Stomach (tissue), 8 donors: ENCODE measurements at regions not wholly inside any gene's neighbourhood (a gene's known extent, or its start where the extent isn't known, plus 50 kb on each side); places are given as distances from the start of the nearest gene placed in this dataset.

Experiments
- DNase-seq, 2 donors: peaks; one replicate each; pipeline versions ENCODE4 v3.0.0 to v3.0.0-alpha.2; 2013 to 2019
- H3K27ac ChIP-seq, 5 donors: fragments of 200-600 bp in 4 of 5; sonication (generic) in 4 of 5; one replicate each; pipeline ENCODE4 v1.5.1; 2013 to 2019; ENCODE audit warnings: mild to moderate bottlenecking in 1 of 5, moderate library complexity in 1 of 5
- H3K27me3 ChIP-seq, 3 donors: fragments of 200-600 bp; sonication (generic); one replicate each; pipeline ENCODE4 v1.5.1; 2017 to 2019; ENCODE audit warnings: mixed run types in 1 of 3
- H3K36me3 ChIP-seq, 4 donors: fragments of 200-600 bp; sonication (generic); 1 replicate in 3 of 4; 2 replicates in 1 of 4; pipeline ENCODE4 v1.5.1; 2016 to 2019
- H3K4me1 ChIP-seq, 4 donors: fragments of 200-600 bp; sonication (generic); one replicate each; pipeline ENCODE4 v1.5.1; 2016 to 2019
- H3K4me3 ChIP-seq, 4 donors: fragments of 200-600 bp; sonication (generic) in 3 of 4; one replicate each; pipeline ENCODE4 v1.5.1; 2016 to 2019; ENCODE audit warnings: mild to moderate bottlenecking in 1 of 4
- H3K9me3 ChIP-seq, 4 donors: fragments of 200-600 bp; sonication (generic); one replicate each; pipeline ENCODE4 v1.5.1; 2016 to 2019
- EP300 ChIP-seq: sonication (generic); formaldehyde crosslinking; IDR thresholded peaks from one replicate; pipeline ENCODE4 v1.6.1; 2017; ENCODE audit warnings: antibody characterized with exemption
- POLR2A ChIP-seq, 4 donors: fragments of 450-650 bp; IDR thresholded peaks; one replicate each; pipeline ENCODE4 v1.6.1; 2016; ENCODE audit warnings: antibody characterized with exemption in 4 of 4, control low read depth in 2 of 4, mild to moderate bottlenecking in 1 of 4, moderate library complexity in 1 of 4
- POLR2AphosphoS5 ChIP-seq, 3 donors: sonication (generic); formaldehyde crosslinking; IDR thresholded peaks; one replicate each; pipeline ENCODE4 v1.6.1; 2016; ENCODE audit warnings: antibody characterized with exemption in 3 of 3
- WGBS, 5 donors: extraction: QIAGEN DNeasy Blood & Tissue Kit in 3 of 5; methylation state at CpG; one replicate each; pipeline versions ENCODE4 v1.1.5 to v1.1.7; 2013 to 2018; 5-methylcytosine and 5-hydroxymethylcytosine counted together
- intact Hi-C: fragments of 100-400 bp; cut with DNase I; formaldehyde crosslinking; loops from one replicate; pipeline ENCODE4 v1.15.1; 2023; ENCODE audit warnings: low total_unique reads
- TF ChIP-seq, protein P1 (sequence below), 7 experiments: fragments of 450-650 bp in 4 of 7; fragments of 200-600 bp in 3 of 7; sonication (generic) in 3 of 7; IDR thresholded peaks; one replicate each; pipeline ENCODE4 v1.5.1; 2016 to 2019; ENCODE audit warnings: antibody characterized with exemption in 7 of 7, control low read depth in 2 of 7, mild to moderate bottlenecking in 1 of 7
- donor health status: healthy with polysubstance abuse.
- donor health status: Bipolar disorder and iron deficiency.
- donor health status: healthy.

- Histone ChIP-seq H3K9me3 (no peaks in the 10 kb centered on the region), H3K4me1 (peaks cover 0 to 16% (median 0%) of the 10 kb centered on the region in 4 donors), H3K27me3 (no peaks in the 10 kb centered on the region), H3K36me3 (no peaks in the 10 kb centered on the region), H3K27ac (no peak overlapping the region), H3K4me3 (no peak overlapping the region)
- intact Hi-C loops: no loop called here
- TF ChIP-seq POLR2A (IDR thresholded peaks at IDR 0.05) (no peak), EP300 (no peak), POLR2AphosphoS5 (IDR thresholded peaks at IDR 0.05) (no peak)
- TF ChIP-seq, protein P1, sequence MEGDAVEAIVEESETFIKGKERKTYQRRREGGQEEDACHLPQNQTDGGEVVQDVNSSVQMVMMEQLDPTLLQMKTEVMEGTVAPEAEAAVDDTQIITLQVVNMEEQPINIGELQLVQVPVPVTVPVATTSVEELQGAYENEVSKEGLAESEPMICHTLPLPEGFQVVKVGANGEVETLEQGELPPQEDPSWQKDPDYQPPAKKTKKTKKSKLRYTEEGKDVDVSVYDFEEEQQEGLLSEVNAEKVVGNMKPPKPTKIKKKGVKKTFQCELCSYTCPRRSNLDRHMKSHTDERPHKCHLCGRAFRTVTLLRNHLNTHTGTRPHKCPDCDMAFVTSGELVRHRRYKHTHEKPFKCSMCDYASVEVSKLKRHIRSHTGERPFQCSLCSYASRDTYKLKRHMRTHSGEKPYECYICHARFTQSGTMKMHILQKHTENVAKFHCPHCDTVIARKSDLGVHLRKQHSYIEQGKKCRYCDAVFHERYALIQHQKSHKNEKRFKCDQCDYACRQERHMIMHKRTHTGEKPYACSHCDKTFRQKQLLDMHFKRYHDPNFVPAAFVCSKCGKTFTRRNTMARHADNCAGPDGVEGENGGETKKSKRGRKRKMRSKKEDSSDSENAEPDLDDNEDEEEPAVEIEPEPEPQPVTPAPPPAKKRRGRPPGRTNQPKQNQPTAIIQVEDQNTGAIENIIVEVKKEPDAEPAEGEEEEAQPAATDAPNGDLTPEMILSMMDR (IDR thresholded peaks at IDR 0.05): no peak
- no peak for DNase-seq
- WGBS, 5 donors: 88 to 91% (median 91%) methylated on average over 6 of the region's 6 CpGs
These were observed 140.4 kb upstream of the WWC1 start for GRCh38 chr5:168151041-168151440.

DNA sequence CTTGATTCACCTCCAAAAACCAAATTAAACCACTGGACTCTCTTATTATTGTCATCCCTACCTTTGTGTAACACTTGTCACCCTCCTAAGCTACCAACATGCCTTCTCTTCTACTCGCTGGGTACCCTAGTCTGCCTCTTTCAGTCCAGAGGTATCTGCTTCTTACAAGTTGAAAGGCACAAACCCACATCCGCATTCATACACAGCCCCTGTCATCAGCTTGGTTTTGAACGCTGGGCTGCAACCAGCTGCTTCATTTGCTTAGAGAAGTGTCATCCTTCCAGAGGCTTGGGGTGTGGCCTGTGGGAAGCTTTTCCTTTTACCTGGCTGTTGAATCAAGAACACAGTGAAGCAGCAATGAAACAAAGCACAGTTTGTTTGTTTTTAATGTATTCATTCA, 138.8 kb upstream of the WWC1 start:
- TF ChIP-seq EP300 (no peak), POLR2AphosphoS5 (IDR thresholded peaks at IDR 0.05) (no peak), POLR2A (IDR thresholded peaks at IDR 0.05) (no peak)
- TF ChIP-seq, protein P1 (IDR thresholded peaks at IDR 0.05): no peak
- intact Hi-C loops: no loop called here
- no peaks in the 10 kb centered on the region for H3K9me3 ChIP-seq
- H3K27me3 ChIP-seq: no peaks in the 10 kb centered on the region
- H3K4me3 ChIP-seq: no peak overlapping the region
- 78 to 88% (median 79%) methylated on average over 3 of the region's 3 CpGs for WGBS, 5 donors
- no peaks in the 10 kb centered on the region for H3K36me3 ChIP-seq
- no peak for DNase-seq
- H3K4me1 ChIP-seq: peaks cover 0 to 9% (median 0%) of the 10 kb centered on the region in 4 donors
- H3K27ac ChIP-seq: no peak overlapping the region

- DNase-seq: no peak
- 70 to 85% (median 82%) methylated on average over 7 of the region's 7 CpGs for WGBS, 5 donors
- no peaks in the 10 kb centered on the region for H3K27me3 ChIP-seq
- no peak overlapping the region for H3K27ac ChIP-seq
- no peak for TF ChIP-seq POLR2AphosphoS5 (IDR thresholded peaks at IDR 0.05)
- TF ChIP-seq POLR2A (IDR thresholded peaks at IDR 0.05): no peak
- TF ChIP-seq, protein P1 (IDR thresholded peaks at IDR 0.05): no peak
- TF ChIP-seq EP300: no peak
- no peak overlapping the region for H3K4me3 ChIP-seq
- intact Hi-C loops: no loop called here
- H3K4me1 ChIP-seq: peaks cover 0 to 5% (median 0%) of the 10 kb centered on the region in 4 donors
- H3K9me3 ChIP-seq: no peaks in the 10 kb centered on the region
- no peaks in the 10 kb centered on the region for H3K36me3 ChIP-seq
These were observed 138.1 kb upstream of the WWC1 start for GRCh38 chr5:168153263-168153875.

DNA sequence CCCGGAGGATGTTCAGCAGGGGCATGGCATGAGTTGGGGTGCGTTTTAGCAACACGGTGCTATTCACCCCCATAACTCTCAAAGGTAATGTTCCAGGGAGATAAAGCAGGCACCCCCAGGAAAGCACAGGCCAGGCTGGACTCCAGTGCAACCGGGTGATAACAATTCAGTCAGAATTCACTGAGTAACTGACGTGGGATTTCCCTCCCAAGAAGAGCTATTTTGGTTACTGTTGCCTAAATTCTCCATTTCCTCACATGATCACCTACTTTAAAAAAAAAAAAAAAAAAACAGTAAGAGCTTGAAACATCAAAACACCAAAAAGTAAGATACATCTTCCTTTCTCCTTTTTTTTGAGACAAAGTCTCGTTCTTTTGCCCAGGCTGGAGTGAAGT, 137.6 kb upstream of the WWC1 start:
- no peak overlapping the region for H3K27ac ChIP-seq
- TF ChIP-seq, protein P1 (IDR thresholded peaks at IDR 0.05): no peak
- TF ChIP-seq POLR2A (IDR thresholded peaks at IDR 0.05): no peak
- TF ChIP-seq POLR2AphosphoS5 (IDR thresholded peaks at IDR 0.05): no peak
- TF ChIP-seq EP300: no peak
- WGBS, 5 donors: 63 to 89% (median 83%) methylated on average over 6 of the region's 6 CpGs
- no peaks in the 10 kb centered on the region for H3K9me3 ChIP-seq
- intact Hi-C loops: no loop called here
- no peak for DNase-seq
- H3K27me3 ChIP-seq: no peaks in the 10 kb centered on the region
- no peaks in the 10 kb centered on the region for H3K36me3 ChIP-seq
- peaks cover 0 to 6% (median under 1%) of the 10 kb centered on the region in 4 donors for H3K4me1 ChIP-seq
- no peak overlapping the region for H3K4me3 ChIP-seq
